ENCODE measurements at regions not wholly inside any gene's neighbourhood (a gene's known extent, or its start where the extent isn't known, plus 50 kb on each side); places are given as distances from the start of the nearest gene placed in this dataset.
"Not testable (repeated sequence)": the region's sequence is repeated elsewhere in the genome, so short reads cannot be mapped to it uniquely, and the experiment has no call there.

GRCh38 chr6:85923013-85923430, 280.3 kb upstream of the SYNCRIP start:
- no peak for DNase-seq

DNA sequence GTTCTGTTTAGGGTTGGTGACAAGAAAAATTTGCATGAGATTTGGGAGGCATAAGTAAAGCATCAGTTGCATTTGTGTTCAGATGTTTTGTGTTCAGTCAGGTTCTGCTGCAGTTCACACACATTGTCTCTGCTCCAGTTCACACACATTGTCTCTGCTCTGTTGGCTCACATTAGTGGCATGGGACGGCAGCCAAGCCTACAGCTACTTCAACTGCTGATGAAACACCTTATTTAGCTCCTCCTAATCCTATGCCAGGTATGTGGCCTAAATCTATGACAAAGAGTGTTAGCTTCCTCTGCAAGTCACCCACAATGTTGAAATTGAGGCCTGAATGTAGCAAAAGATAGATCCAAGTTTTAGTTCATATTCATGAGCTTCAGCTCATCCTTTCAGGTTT, 278.1 kb upstream of the SYNCRIP start:
- no peak for DNase-seq

DNA sequence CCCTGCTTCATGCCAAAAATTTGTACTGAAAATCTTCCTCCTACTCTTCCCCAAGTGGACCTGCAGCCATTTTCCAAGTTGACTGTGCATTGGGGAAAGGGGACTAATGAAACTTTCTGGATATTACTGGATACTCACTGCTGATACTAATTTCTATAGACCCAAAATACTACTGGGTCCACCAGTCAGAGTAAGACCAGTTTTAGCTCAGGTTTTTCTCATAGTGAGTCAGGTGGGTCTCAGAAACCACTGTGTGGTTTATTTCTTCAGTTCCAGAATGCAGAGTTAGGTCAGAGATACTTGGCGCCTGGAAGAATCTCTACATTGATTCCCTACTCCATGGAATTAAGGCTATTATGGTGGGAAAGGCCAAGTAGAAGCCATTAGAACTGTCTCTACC, 274.8 kb upstream of the SYNCRIP start:
- no peak for DNase-seq

DNA sequence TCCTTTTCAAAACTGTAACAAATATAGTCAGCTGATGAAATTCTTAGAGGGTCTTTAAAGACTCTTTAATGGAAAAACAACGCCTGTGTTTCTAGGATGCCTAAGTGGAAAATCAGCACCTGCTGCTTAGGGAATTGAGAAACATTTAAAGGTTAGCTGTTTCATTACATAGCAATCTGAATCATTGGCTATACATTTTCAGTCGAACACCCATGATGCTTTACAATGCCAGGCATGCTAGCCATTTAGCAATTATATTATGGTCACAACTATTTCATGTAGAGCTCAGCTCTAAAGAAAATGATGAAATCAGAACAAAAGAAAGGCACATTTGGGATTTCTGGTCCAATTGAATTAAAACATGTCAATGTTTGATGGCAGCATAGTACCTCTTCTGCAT, 270.3 kb upstream of the SYNCRIP start:
- no peak for DNase-seq

DNA sequence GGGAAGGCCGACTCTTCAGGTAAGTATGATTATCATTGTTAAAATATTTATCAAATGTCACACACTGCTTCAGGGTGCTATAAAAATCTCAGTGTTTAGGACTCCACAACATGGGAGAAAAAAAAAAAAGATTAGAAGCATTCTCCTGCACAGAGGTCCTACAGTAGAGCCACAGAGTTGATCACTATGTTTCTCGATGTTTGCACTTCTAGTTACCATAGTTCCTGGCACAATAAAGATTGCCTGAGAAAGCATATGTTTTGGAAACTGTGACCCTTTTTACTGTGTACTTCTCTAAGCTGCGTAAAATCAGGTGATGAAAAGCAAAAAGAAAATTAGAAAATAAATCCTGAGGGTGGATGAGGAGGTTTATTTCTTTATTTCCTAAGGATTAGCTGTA, 269.9 kb upstream of the SYNCRIP start:
- no peak for DNase-seq

DNA sequence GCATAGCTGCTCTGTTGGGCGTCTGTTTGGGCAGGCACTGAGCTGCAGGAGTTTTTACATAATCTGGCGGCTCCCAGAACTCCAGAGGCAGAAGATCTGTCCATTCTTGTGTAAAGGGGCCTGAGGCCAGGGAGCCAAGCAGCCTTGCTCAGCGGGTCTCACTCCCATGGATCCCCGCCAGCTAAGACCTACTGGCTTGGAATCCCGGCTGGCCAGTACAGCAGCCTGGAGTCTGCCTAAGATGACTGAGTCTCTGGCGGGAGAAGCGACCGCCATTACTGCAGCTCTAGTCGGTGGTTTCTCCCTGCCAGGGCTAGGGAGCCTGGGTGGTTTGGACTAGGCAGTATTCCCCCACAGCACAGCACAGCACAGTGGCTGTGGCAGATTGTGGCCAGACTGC, 268.4 kb upstream of the SYNCRIP start:
- DNase-seq, result no peak

DNA sequence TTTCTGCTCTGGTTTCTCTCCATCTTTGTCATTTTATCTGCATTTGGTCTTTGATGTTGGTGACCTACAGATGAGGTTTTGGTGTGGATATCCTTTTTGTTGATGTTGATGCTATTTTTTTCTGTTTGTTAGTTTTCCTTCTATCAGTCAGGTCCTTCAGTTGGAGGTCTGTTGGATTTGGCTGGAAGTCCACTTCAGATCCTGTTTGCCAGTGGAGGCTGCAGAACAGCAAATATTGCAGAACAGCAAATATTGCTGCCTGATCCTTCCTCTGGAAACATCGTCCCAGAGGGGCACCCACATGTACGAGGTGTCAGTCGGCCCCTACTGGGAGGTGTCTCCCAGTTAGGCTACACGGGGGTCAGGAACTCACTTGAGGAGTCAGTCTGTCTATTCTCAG, 265.4 kb upstream of the SYNCRIP start:
- DNase-seq, result not testable (repeated sequence)

DNA sequence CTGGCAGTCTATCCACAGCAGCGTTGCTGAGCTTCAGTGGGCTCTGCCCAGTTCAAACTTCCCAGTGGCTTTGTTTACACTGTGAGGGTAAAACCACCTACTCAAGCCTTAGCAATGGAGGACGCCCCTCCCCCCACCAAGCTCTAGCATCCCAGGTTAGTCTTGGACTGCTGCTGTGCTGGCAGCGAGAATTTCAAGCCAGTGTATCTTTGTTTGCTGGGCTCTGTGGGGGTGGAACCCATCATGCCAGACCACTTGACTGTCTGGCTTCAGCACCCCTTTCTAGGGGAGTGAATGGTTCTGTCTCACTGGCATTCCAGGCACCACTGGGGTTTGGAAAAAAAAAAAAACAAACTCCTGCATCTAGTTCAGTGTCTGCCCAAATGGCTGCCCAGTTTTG, 249.7 kb upstream of the SYNCRIP start:
- DNase-seq, result no peak

GRCh38 chr6:85887461-85887860, 244.8 kb upstream of the SYNCRIP start:
- no peak for DNase-seq

DNA sequence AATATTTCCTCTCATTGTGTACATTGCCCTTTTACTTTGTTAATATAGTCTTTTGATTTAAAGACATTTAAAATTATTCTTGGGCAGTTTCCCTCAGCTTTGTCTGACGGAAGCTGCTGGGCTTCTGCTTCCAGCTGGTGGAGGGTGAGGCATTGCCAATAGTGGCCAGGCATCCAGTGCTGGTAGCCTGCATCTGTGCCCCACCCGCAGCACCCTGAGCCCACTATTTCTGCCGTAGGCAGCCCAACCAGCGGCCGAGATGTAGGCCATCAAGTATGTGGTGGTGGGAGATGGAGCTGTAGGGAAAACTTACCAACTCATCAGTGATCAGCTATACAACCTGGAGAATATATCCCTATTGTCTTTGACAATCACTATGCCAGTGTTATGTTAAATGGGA, 226.0 kb upstream of the SYNCRIP start:
- no peak for DNase-seq

DNA sequence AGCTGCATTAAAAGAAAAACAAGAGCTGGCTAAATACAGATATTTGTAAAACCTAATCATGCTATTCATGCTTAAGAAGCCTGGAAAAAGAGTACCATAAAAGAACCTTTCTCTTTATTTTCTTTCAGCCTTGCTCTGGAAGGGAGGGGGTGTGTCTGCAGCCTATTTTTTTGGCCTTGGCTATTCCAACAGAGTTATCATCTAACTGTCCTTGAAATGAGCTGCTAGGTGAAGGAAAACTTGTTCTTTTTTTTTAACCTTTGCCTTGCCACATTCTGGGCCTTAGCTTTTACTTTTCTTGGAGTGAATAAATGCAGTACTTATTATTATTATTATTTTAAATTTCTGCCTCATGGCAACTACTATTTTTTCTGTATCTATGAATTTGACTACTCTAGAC, 224.9 kb upstream of the SYNCRIP start:
- no peak for DNase-seq

DNA sequence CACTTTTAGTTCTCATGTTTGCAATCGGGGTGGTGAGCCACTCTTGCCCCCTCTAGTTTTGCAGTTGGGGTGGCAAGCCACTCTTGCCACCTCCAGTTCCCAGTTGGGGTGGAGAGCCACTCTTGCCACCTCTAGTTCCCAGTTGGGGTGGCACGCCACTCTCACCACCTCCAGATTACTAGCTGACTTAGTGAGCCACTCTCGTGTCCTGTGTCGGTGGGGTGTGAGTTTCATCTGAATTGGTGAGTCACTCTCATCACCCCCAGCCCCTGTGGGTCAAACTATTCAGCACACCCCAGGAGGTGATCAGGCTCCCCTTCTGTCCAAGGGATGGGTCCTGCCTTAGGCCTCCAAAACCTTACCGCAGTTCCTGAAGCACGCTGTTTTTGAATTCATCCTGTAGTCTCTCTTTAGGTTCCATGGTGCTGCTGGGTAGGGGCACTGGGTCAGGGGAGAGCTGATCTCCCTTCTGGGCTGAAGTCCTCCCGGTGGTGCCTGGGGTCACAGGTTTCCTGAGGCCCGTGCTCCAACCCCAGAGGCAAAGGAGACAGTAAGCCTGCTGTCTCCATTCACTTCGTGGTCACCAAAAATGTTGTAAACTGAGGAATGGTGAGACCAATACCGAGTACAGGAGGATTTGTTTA, 224.2 kb upstream of the SYNCRIP start:
- DNase-seq, result no peak

- no peak for DNase-seq
These were observed 223.7 kb upstream of the SYNCRIP start for GRCh38 chr6:85866370-85866730.

- DNase-seq, result no peak
These were observed 223.0 kb upstream of the SYNCRIP start for GRCh38 chr6:85865420-85866369.

GRCh38 chr6:85864453-85865401, 222.0 kb upstream of the SYNCRIP start:
- DNase-seq, result no peak

GRCh38 chr6:85856235-85856634, 213.5 kb upstream of the SYNCRIP start:
- no peak for DNase-seq

DNA sequence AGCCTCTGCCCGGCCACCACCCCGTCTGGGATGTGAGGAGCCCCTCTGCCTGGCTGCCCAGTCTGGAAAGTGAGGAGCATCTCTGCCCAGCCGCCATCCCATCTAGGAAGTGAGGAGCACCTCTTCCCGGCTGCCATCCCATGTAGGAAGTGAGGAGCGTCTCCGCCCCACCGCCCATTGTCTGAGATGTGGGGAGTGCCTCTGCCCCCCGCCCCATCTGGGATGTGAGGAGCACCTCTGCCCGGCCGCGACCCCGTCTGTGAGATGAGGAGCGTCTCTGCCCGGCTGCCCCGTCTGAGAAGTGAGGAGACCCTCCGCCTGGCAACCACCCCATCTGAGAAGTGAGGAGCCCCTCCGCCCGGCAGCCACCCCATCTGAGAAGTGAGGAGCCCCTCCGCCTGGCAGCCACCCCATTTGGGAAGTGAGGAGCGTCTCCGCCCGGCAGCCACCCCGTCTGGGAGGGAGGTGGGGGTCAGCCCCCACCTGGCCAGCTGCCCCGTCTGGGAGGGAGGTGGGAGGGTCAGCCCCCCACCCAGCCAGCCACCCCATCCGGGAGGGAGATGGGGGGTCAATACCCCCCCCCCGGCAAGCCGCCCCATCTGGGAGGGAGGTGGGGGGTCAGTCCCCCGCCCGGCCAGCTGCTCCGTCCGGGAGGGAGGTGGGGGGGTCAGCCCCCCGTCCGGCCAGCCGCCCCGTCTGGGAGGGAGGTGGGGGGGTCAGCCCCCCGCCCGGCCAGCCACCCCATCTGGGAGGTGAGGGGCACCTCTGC, 195.8 kb upstream of the SYNCRIP start:
- DNase-seq, result not testable (repeated sequence)

DNA sequence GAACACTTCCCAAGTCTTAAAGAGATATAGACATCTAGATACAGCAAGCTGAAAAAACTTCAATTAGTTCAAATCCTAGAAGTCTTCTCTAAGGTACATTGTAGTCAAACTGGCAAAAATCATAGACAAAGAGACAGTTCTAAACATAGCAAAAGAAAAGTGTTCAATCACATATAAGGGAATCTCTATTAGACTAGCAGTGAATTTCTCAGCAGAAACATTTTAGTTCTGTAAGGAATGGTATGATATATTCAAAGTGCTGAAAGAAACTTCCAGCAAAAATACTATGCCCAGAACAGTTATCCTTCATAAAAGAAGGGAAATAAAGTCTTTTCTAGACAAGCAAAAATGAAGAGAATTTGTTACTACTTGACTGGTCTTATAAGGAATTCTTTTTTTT, 186.3 kb upstream of the SYNCRIP start:
- DNase-seq, result no peak

GRCh38 chr6:85826997-85827396, 184.3 kb upstream of the SYNCRIP start:
- DNase-seq, result no peak

DNA sequence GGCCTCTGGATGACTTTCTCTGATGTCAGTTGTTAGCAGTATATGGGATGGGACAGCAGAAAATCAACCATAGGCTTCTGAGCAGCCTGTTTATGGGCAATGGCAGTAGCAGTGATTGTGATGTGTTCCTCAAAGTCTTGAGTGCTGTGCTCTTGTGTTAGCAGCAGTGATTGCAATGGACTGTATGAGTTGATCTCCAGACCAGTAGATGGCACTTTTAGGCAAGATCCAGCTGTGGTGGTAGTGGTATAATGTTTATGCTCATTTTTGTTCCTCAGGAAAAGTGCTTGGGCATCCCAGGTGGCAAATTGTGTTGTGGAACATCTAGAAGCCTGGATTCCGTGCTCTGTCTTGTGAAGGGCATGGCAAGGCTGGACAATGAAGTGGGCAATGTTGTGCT, 181.6 kb upstream of the SYNCRIP start:
- no peak for DNase-seq

- no peak for DNase-seq
These were observed 167.9 kb upstream of the SYNCRIP start for GRCh38 chr6:85810558-85810957.

DNA sequence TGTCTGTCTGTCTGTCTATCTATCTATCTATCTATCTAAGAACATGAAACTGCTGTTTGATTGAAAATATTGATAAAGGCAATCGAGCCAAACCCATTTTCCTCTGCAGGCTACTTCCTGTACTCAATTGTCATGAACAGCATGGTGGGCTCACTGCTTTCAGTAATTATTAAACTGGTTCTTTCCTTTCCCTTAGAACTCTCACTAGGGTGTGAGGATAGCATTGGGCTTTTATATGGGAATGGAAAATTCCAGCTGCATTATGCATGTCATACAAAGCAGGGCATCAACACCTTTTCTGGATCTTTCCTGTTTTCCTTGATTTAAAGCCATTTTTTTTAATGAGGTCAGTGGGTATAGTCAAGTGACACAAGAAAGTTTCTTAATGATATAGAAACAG, 161.0 kb upstream of the SYNCRIP start:
- no peak for DNase-seq

DNA sequence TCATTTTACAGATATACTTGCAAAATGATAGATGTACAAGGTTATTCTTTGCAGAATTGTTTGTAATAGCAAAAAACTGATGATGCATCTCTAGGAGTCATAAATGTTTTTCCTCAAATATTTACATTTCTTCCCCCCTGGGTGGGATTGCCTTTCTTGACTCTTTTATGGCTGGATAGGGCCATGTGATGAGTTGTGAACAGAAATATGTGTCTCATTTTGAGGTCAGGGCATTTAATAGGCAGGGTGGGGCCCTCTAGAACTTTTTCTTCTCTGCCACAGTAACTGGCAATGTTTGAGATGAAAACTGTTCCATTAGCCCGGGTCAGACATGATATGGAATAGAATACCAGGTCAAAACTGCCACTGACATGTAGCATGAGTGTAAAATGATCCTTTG, 159.5 kb upstream of the SYNCRIP start:
- DNase-seq, result no peak

Measured in activated CD4-positive, alpha-beta T cell treated with anti-CD3 and anti-CD28 coated beads, Interleukin-2, amount 50 U/mL, for 48 hours (primary cell).